HG03159 (cell line): ENCODE measurements at regions not wholly inside any gene's neighbourhood (a gene's known extent, or its start where the extent isn't known, plus 50 kb on each side); places are given as distances from the start of the nearest gene placed in this dataset.

Experiments used
- ATAC-seq: cut with Tn5 transposase; IDR thresholded peaks from one replicate; pipeline ENCODE4 v1.9.1; 2021; ENCODE audit warnings: mild to moderate bottlenecking, moderate library complexity; ENCODE audit not compliant: unreplicated experiment

DNA sequence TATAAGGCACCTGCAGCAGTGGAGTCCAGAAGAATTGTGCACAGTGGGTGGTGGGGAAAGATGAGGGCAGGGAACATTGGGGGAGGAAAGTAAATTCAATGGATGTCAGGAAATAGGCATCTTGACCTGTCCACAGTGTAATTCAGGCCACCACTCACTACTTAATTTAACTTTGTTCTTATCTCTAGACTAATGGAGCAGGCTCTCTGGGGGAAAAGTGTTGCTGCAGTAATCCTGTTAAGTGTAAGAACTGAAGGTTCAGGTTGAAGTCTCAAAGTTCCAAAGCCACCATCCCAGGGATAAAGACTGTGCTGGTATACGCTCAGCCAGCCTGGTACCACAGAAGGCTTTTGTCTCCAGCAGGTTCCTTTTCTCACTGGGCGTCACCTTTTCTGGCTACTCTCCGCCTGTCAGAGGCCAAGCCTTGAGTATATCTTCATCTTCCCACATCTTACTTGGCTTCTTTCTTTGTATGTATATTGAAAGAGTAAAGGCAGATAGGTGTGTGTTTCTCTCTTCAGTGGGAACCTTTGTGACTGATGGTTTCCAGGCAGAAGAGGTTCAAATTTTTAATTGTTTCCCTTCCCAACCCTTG, 150.9 kb upstream of the DMRT1 start:
- ATAC-seq: no peak

DNA sequence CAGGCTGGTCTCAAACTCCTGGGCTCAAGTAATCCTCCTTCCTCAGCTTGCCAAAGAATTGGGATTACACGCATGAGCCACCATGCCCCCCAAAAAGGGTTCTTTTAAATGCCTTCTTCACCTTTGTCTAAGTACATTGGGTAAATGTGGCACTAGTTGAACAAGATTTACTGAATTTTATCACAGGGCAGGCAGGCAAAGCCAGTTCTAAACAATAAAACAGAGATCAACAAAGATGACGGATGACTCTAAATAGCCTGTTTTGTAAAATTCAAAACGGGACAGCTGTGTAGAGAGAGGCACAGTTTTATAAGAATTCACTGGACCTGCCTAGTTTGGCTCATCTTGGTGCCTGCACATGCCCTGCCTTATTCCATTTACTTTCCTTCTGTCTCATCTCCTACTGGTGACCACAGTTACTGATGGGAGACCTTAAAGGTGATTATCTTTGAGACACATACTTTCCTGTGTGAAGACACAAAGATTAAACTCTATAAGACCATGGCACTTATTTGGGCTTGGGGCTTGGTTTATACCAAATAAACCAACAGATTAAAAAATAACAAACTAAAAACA, 149.6 kb upstream of the DMRT1 start:
- ATAC-seq: no peak

DNA sequence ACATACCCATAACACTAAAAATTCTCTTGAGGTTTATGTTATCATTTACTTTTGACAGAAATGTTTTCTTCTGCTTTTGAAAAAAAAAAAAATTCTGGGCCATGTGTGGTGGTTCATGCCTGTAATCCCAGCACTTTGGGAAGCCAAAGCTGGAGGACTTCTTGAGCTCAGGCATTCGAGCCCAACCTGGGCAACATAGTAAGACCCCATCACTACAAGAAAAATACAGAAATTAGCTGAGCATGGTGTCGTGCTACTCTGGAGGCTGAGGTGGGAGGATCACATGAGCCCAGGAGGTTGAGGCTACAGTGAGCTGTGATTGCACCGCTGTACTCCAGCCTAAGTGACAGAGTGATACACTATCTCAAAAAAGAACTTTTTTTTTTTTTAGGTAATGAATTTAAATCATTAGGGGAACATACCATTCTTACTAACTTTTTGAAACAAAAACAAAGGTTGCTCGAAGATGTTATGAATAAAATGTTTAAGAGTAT, 148.8 kb upstream of the DMRT1 start:
- ATAC-seq: no peak

DNA sequence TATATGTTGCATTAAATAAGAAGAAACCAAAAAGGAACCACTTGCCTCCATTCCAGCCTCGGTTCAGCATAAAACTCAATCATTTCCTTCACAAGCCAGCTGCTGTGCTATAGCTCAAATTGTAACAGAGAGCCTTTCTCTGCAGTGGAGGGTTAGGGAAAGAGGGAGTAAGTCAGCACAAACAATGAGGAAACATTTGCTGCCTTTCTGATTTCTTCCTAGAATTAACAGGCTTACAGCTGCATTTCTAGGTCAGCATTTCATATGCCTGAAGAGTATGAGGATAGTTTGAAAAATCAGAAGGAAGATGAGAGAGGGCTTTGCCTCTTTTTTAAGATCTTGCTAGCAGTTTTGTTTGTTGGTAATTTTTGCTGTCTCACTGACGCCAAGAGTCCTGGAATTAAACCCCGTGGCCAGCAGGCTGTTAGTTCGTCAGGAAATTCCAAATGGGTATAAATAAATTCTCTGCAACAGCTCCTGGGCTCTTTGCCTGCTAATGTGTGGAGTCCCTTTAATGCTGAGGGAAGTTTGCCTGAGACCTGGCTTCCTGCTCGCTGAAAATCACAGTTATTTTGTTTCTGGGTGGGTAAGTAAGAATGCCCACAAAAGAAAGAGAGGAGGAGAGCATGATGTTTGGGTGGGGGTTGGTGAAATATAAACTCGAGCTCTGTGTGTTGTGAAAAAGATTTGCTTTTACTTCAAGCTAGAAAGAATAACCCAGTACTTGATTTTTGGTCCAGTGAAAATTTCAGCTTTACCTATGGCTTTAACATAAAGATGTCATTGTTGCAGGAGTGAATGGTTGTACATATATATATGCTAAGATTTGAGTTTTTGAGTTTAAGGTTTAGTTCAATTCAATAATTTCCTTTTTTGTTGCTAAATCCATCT, 148.1 kb upstream of the DMRT1 start:
- ATAC-seq: no peak

DNA sequence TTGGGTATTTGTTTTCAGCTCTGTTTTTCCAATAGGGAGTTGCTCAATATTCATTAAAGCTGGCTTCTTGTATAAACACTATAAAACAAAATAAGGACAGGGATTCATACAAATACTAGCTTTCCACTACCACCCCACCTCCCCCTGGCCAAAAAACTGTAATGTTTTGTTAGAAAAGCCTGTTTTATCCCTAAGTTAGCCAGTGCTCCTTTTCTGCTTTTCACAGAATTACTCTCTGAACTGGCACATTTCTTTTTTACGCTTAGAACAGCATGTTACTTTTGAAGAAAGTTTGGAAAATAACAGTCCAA, 147.4 kb upstream of the DMRT1 start:
- ATAC-seq: no peak

DNA sequence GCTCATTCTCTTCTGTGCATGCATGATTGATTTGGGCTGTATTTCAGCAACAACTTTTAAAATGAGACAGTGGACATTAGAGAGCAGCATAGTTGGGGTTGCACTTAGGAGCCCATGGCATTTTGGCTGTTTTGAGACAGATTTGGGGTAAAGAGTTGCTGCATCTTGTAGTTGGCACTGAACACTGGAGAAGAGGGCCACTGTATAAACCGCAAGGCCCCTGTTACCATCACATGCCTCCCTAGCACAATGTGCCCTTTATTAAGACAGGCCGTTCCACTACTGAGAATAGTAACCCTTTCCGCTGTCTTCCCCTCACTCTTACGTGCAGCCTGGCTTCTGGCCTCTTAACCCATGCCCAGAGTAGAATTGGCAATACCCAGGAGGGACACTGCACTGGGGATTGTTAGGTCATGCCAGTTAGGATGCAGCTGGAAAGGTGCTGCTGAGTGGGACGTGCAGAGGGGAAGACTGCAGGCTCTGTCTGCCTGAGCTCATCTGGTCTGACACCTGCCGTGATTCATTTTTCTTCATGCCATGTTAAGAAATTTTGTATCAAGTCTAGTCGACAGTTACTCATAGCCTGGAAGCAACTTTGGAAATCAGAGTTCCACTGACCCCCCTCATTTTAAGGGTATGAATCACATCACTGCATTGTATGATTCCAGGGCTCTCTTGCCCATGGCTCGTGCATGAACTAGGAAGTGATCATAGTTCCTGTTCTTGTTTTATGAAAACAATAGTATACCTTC, 146.9 kb upstream of the DMRT1 start:
- no peak for ATAC-seq

GRCh38 chr9:695252-695651, 146.2 kb upstream of the DMRT1 start:
- no peak for ATAC-seq

- no peak for ATAC-seq
Observed at GRCh38 chr9:696332-697323, 144.9 kb upstream of the DMRT1 start.

- ATAC-seq: no peak
Observed at GRCh38 chr9:698276-698675, 143.2 kb upstream of the DMRT1 start.

DNA sequence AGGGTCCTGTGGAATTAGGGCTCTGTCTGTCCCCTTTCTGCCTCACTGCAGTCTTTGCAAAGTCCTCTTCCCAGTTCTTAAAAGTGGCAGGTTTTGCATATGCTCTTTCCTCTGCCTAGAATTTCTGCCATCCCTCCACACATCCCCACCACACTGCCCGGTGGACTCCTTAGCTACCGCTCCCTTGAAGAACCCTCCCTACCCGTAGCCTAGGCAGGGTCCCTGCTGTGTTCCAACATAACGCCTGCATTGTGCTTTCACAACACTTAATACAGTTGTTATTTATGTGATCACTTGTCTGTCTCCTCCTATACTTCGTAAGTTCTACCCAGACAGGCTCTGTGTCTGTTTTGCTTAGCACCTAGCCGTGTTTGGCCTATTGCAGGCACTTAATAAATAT, 142.5 kb upstream of the DMRT1 start:
- ATAC-seq: no peak

GRCh38 chr9:699396-699795, 142.1 kb upstream of the DMRT1 start:
- ATAC-seq: no peak

- peak; percentile 66 for ATAC-seq
Observed at GRCh38 chr9:700365-701282, 140.9 kb upstream of the DMRT1 start.

- ATAC-seq: no peak
Observed at GRCh38 chr9:703392-703791, 138.1 kb upstream of the DMRT1 start.

- ATAC-seq: no peak
Observed at GRCh38 chr9:706073-706472, 135.4 kb upstream of the DMRT1 start.

- ATAC-seq: no peak
Observed at GRCh38 chr9:706606-707459, 134.7 kb upstream of the DMRT1 start.

DNA sequence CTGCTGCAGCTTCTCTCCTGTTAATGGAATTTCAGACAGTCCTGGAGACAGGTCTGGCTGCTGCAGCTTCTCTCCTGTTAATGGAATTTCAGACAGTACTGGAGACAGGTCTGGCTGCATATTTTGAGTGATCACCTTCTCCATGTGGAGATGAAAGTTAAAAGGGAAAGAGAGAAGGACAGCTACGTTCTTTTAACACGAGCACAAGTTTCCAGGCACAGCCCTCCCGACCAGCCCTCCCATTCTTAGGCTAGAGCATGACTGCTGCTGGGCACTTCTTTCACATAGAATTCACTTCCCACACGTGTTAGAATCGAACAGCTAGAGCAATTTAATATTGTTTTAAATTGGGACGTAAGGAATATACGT, 133.3 kb upstream of the DMRT1 start:
- no peak for ATAC-seq

DNA sequence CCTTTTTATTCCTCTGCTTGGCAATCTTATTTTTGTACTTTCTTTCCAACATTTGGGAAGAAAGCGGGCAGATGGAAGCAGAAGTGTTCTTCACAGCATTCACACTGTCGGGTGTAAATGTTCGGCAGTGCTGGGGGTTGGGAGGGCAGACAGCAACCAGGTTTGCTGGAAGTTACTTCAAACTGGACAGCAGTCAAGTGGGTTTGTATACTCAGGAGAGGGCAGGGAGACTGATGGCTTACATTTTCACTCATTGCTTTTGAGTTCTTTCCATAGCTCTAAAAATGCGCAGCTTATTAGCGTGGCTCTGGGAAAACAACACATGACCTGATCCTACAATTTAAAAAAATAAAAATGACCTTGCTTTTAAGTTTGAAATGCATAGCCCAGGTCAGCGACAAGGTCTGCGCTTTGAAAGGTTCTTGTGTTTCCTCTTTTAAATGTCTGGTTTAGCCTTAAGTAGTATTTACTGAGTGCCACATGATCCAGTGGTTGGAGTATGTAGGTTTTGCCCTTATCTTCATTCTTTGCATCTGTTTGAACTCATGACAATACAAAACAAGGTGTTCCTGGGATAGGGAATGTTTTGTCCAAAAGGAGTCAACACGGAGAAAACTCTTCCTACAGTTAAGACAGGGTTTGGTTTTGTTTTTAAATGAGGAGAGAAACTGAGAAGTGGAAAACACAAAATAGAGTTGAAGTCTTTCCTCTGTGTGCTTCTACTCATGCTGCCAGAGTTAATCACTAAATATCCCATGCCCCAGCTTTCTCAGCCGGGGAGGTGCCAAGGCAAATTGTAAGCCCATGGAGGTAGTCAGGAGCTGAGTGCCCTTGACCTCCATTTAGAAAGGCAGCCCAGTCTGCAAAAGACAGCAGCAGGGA, 132.7 kb upstream of the DMRT1 start:
- ATAC-seq: no peak
